H9 (cell line): ENCODE measurements at regions not wholly inside any gene's neighbourhood (a gene's known extent, or its start where the extent isn't known, plus 50 kb on each side); places are given as distances from the start of the nearest gene placed in this dataset.

Experiments
- DNase-seq: peaks from one replicate; pipeline ENCODE4 v3.0.0-alpha.2; 2017
- H2AFZ ChIP-seq: one replicate; pipeline ENCODE4 v1.6.1; 2013; ENCODE audit warnings: mild to moderate bottlenecking, low read length, control low read depth, moderate library complexity
- H2AK5ac ChIP-seq: 2 replicates; pipeline ENCODE4 v1.6.1; 2013; ENCODE audit warnings: low read length, control low read depth, mixed read lengths; ENCODE audit not compliant: insufficient read length
- H2BK120ac ChIP-seq: one replicate; pipeline ENCODE4 v1.6.1; 2013; ENCODE audit warnings: low read depth, mild to moderate bottlenecking, low read length, control low read depth, inconsistent platforms; ENCODE audit not compliant: poor library complexity, severe bottlenecking
- H2BK12ac ChIP-seq: 2 replicates; pipeline ENCODE4 v1.6.1; 2013; ENCODE audit warnings: low read length, control low read depth, mixed read lengths, low read depth; ENCODE audit not compliant: insufficient read length
- H2BK15ac ChIP-seq: 2 replicates; pipeline ENCODE4 v1.6.1; 2013; ENCODE audit warnings: low read depth, low read length, control low read depth
- H2BK20ac ChIP-seq: one replicate; pipeline ENCODE4 v1.6.1; 2013; ENCODE audit warnings: low read depth, mild to moderate bottlenecking, low read length, control low read depth, inconsistent platforms; ENCODE audit not compliant: poor library complexity, severe bottlenecking
- H2BK5ac ChIP-seq: 2 replicates; pipeline ENCODE4 v1.6.1; 2013; ENCODE audit warnings: low read length, control low read depth, mixed read lengths; ENCODE audit not compliant: insufficient read length
- H3K14ac ChIP-seq: 2 replicates; pipeline ENCODE4 v1.6.1; 2013; ENCODE audit warnings: low read length, control low read depth; ENCODE audit not compliant: insufficient read depth
- H3K18ac ChIP-seq: 2 replicates; pipeline ENCODE4 v1.6.1; 2013; ENCODE audit warnings: low read depth, mild to moderate bottlenecking, mixed read lengths, low read length, control low read depth; ENCODE audit not compliant: insufficient read length
- H3K23ac ChIP-seq: 2 replicates; pipeline ENCODE4 v1.6.1; 2013; ENCODE audit warnings: low read length, control low read depth, mixed read lengths, low read depth; ENCODE audit not compliant: insufficient read length
- H3K23me2 ChIP-seq: 2 replicates; pipeline ENCODE4 v1.6.1; 2013; ENCODE audit warnings: low read depth, mild to moderate bottlenecking, mixed read lengths, low read length, control low read depth; ENCODE audit not compliant: insufficient read length, poor library complexity, severe bottlenecking
- H3K27ac ChIP-seq: 2 replicates; pipeline ENCODE4 v1.5.1; 2013; ENCODE audit warnings: low read length, control low read depth, mixed read lengths, low read depth; ENCODE audit not compliant: insufficient read length
- H3K27me3 ChIP-seq: 2 replicates; pipeline ENCODE4 v1.6.1; 2013; ENCODE audit warnings: low read length, control low read depth, inconsistent platforms; ENCODE audit not compliant: insufficient read depth
- H3K4ac ChIP-seq: 2 replicates; pipeline ENCODE4 v1.6.1; 2013; ENCODE audit warnings: low read depth, mild to moderate bottlenecking, control low read depth, inconsistent platforms, low read length, moderate library complexity
- H3K4me1 ChIP-seq: 2 replicates; pipeline ENCODE4 v1.6.1; 2013; ENCODE audit warnings: low read length, control low read depth, inconsistent platforms; ENCODE audit not compliant: insufficient read depth
- H3K4me2 ChIP-seq: 2 replicates; pipeline ENCODE4 v1.6.1; 2013; ENCODE audit warnings: low read length, control low read depth, mixed read lengths; ENCODE audit not compliant: insufficient read length, insufficient read depth
- H3K56ac ChIP-seq: 2 replicates; pipeline ENCODE4 v1.6.1; 2013; ENCODE audit warnings: low read depth, mild to moderate bottlenecking, mixed read lengths, low read length, control low read depth; ENCODE audit not compliant: insufficient read length
- H3K79me1 ChIP-seq: 2 replicates; pipeline ENCODE4 v1.6.1; 2013; ENCODE audit warnings: low read depth, mild to moderate bottlenecking, moderate library complexity, low read length, control low read depth, inconsistent platforms; ENCODE audit not compliant: insufficient read depth, poor library complexity, severe bottlenecking
- H3K79me2 ChIP-seq: 2 replicates; pipeline ENCODE4 v1.6.1; 2013; ENCODE audit warnings: low read length, control low read depth, inconsistent platforms; ENCODE audit not compliant: insufficient read depth
- H3K9ac ChIP-seq: 2 replicates; pipeline ENCODE4 v1.6.1; 2013; ENCODE audit warnings: low read length, control low read depth, mixed read lengths; ENCODE audit not compliant: insufficient read length; ENCODE audit errors: extremely low read depth
- H3K9me3 ChIP-seq: one replicate; pipeline ENCODE4 v1.6.1; 2013; ENCODE audit warnings: low read depth, low read length, inconsistent platforms; ENCODE audit not compliant: control insufficient read depth
- H3T11ph ChIP-seq: one replicate; pipeline ENCODE4 v1.6.1; 2013; ENCODE audit warnings: mild to moderate bottlenecking, low read length, control low read depth, inconsistent platforms
- H4K20me1 ChIP-seq: one replicate; pipeline ENCODE4 v1.6.1; 2013; ENCODE audit not compliant: control insufficient read depth, insufficient read length, insufficient read depth
- H4K5ac ChIP-seq: 2 replicates; pipeline ENCODE4 v1.6.1; 2013; ENCODE audit warnings: low read depth, mild to moderate bottlenecking, mixed read lengths, low read length, control low read depth; ENCODE audit not compliant: insufficient read length
- H4K8ac ChIP-seq: replicated peaks from 2 replicates; pipeline ENCODE4 v1.6.1; 2013; ENCODE audit warnings: low read length, control low read depth, mixed read lengths, low read depth; ENCODE audit not compliant: insufficient read length
- H4K91ac ChIP-seq: 2 replicates; pipeline ENCODE4 v1.6.1; 2013; ENCODE audit warnings: low read depth, mild to moderate bottlenecking, moderate library complexity, mixed read lengths, low read length, control low read depth; ENCODE audit not compliant: insufficient read length
- H3K27ac Mint-ChIP-seq, 3 experiments: 2 replicates in 2 of 3; 3 replicates in 1 of 3; pipeline ENCODE4 v1.8.0; 2020 to 2021; ENCODE audit warnings: mixed read lengths in 3 of 3, mild to moderate bottlenecking in 1 of 3, moderate library complexity in 1 of 3
- H3K27me3 Mint-ChIP-seq: 2 replicates; pipeline ENCODE4 v1.8.0; 2021; ENCODE audit warnings: low read depth, mild to moderate bottlenecking, moderate library complexity, mixed read lengths
- H3K36me3 Mint-ChIP-seq, 3 experiments: 2 replicates in 2 of 3; 3 replicates in 1 of 3; pipeline ENCODE4 v1.8.0; 2020 to 2021; ENCODE audit warnings: low read depth in 3 of 3, mixed read lengths in 3 of 3; ENCODE audit not compliant: insufficient read depth in 1 of 3
- H3K4me1 Mint-ChIP-seq, 2 experiments: 2 replicates each; pipeline ENCODE4 v1.8.0; 2020; ENCODE audit warnings: mixed read lengths in 2 of 2
- H3K4me3 Mint-ChIP-seq, 2 experiments: 2 replicates in 1 of 2; 3 replicates in 1 of 2; pipeline ENCODE4 v1.8.0; 2020 to 2021; ENCODE audit warnings: mild to moderate bottlenecking in 2 of 2, mixed read lengths in 2 of 2, moderate library complexity in 1 of 2
- H3K9me3 Mint-ChIP-seq, 2 experiments: 2 replicates in 1 of 2; 3 replicates in 1 of 2; pipeline ENCODE4 v1.8.0; 2020; ENCODE audit warnings: mild to moderate bottlenecking in 2 of 2, mixed read lengths in 2 of 2, moderate library complexity in 1 of 2
- WGBS: extraction: QIAGEN DNeasy Blood & Tissue Kit; methylation state at CpG from one replicate; pipeline ENCODE4 v1.1.7; 2013; ENCODE audit warnings: missing lambda C conversion rate, low lambda C conversion rate, mixed read lengths; ENCODE audit not compliant: insufficient read length; ENCODE audit errors: extremely low coverage; 5-methylcytosine and 5-hydroxymethylcytosine counted together
- TF ChIP-seq, protein P1 (sequence below): fragments of 200-600 bp; sonication (generic); conservative IDR thresholded peaks from 3 replicates; pipeline ENCODE4 v1.8.0; 2021; ENCODE audit warnings: antibody characterized with exemption, mild to moderate bottlenecking

DNA sequence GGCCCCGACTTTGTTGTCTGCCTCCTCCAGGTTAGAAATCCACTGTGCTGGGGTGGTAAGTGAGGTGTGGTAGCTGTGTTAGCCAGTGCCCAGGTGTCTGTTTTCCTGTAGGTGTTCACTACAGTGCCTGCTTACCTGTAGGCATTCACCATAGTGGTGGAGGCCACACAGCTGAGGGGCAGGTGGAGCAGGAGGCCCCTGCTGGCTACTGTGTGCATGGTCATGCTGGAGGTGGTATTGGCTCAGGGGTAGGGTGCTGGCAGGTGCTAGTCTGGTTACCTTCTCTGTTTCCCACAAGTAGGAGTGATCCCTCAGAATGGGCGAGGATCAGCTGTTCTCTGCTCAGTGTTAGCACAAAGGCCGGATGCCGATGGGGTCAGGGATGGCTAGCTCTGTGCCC is 217.3 kb downstream of the SYT10 start:
- H2BK12ac ChIP-seq, result no peak overlapping the region
- H4K91ac ChIP-seq, result no peak overlapping the region
- H3K27ac ChIP-seq, result no peak overlapping the region
- H4K5ac ChIP-seq, result no peak overlapping the region
- H3T11ph ChIP-seq, result no peak overlapping the region
- no peak overlapping the region for H2BK120ac ChIP-seq
- no peaks in the 10 kb centered on the region for H4K20me1 ChIP-seq
- H2BK20ac ChIP-seq, result no peak overlapping the region
- H3K4me3 Mint-ChIP-seq, result no peak overlapping the region
- no peak overlapping the region for H3K18ac ChIP-seq
- H3K14ac ChIP-seq, result no peak overlapping the region
- H3K23me2 ChIP-seq, result no peaks in the 10 kb centered on the region
- no peaks in the 10 kb centered on the region for H3K27me3 Mint-ChIP-seq
- H3K4me1 ChIP-seq, result no peaks in the 10 kb centered on the region
- no peaks in the 10 kb centered on the region for H3K4me1 Mint-ChIP-seq
- no peaks in the 10 kb centered on the region for H3K27me3 ChIP-seq
- no peak overlapping the region for H3K56ac ChIP-seq
- no peak for DNase-seq
- peaks cover 0 to 8% (median 4%) of the 10 kb centered on the region in 3 experiments; a peak in 5 of 7 replicates for H3K36me3 Mint-ChIP-seq
- H2BK5ac ChIP-seq, result no peak overlapping the region
- H2AFZ ChIP-seq, result no peak overlapping the region
- H3K9ac ChIP-seq, result no peak overlapping the region
- peaks cover 37% of the 10 kb centered on the region in 2 experiments for H3K9me3 Mint-ChIP-seq
- H3K4me2 ChIP-seq, result no peak overlapping the region
- H3K79me1 ChIP-seq, result no peaks in the 10 kb centered on the region
- no peak overlapping the region for H3K4ac ChIP-seq
- H3K27ac Mint-ChIP-seq, result no peak overlapping the region; a peak in 1 of 7 replicates
- WGBS, result no CpG with 5 or more reads among the region's 4 CpGs
- no peak overlapping the region for H4K8ac ChIP-seq
- no peak overlapping the region for H2AK5ac ChIP-seq
- no peaks in the 10 kb centered on the region for H3K79me2 ChIP-seq
- H3K23ac ChIP-seq, result no peak overlapping the region
- TF ChIP-seq, protein P1, sequence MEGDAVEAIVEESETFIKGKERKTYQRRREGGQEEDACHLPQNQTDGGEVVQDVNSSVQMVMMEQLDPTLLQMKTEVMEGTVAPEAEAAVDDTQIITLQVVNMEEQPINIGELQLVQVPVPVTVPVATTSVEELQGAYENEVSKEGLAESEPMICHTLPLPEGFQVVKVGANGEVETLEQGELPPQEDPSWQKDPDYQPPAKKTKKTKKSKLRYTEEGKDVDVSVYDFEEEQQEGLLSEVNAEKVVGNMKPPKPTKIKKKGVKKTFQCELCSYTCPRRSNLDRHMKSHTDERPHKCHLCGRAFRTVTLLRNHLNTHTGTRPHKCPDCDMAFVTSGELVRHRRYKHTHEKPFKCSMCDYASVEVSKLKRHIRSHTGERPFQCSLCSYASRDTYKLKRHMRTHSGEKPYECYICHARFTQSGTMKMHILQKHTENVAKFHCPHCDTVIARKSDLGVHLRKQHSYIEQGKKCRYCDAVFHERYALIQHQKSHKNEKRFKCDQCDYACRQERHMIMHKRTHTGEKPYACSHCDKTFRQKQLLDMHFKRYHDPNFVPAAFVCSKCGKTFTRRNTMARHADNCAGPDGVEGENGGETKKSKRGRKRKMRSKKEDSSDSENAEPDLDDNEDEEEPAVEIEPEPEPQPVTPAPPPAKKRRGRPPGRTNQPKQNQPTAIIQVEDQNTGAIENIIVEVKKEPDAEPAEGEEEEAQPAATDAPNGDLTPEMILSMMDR, result peak; percentile 25; the same call in 1 of the 3 replicates
- no peak overlapping the region for H2BK15ac ChIP-seq
- no peaks in the 10 kb centered on the region for H3K9me3 ChIP-seq
